ENCODE measurements at regions not wholly inside any gene's neighbourhood (a gene's known extent, or its start where the extent isn't known, plus 50 kb on each side); places are given as distances from the start of the nearest gene placed in this dataset.
A peak's percentile ranks its signal among the peaks of the same experiment; 100 is the strongest.

GRCh38 chr1:68994096-68994495, 497.2 kb upstream of the DEPDC1 start:
- Histone ChIP-seq H3K36me3 (replicated peaks in 1 of 2; ENCODE audit: control insufficient read depth in 1 of 2, insufficient read depth in 2 of 2, low read length in 1 of 2) (no peaks in the 10 kb centered on the region), H3K4me3 (ENCODE audit: low read depth in 2 of 2, low read length in 1 of 2) (no peak overlapping the region), H3K9me2 (no peaks in the 10 kb centered on the region), H3K4me2 (no peak overlapping the region), H3K27me3 (ENCODE audit: insufficient read depth) (no peaks in the 10 kb centered on the region), H3K27ac (ENCODE audit: low read depth in 2 of 2, low read length in 1 of 2) (no peak overlapping the region), H4K20me1 (ENCODE audit: insufficient read depth) (no peaks in the 10 kb centered on the region), H3K9ac (no peak overlapping the region), H3K9me3 (no peaks in the 10 kb centered on the region), H3K79me2 (ENCODE audit: insufficient read depth) (no peaks in the 10 kb centered on the region), H3K4me1 (ENCODE audit: control insufficient read depth in 1 of 2, insufficient read depth in 2 of 2, low read depth in 1 of 2, low read length in 1 of 2) (no peaks in the 10 kb centered on the region), H3F3A (replicated peaks; ENCODE audit: insufficient read depth) (no peaks in the 10 kb centered on the region), H2AFZ (ENCODE audit: low read depth) (no peak overlapping the region)
- WGBS (ENCODE audit: low lambda C conversion rate) = 67% methylated on average over 4 of the region's 4 CpGs
- CTCF ChIA-PET = no interaction called here
- no peak for TF ChIP-seq RAD21 (IDR thresholded peaks at IDR 0.05; ENCODE audit: low read length)
- no peak for TF ChIP-seq GABPA (IDR thresholded peaks at IDR 0.05; ENCODE audit: low read depth)
- POLR2A ChIA-PET = no interaction called here
- no peak for DNase-seq

GRCh38 chr1:69016468-69016867, 519.6 kb upstream of the DEPDC1 start:
- no peaks in the 10 kb centered on the region for H3K9me3 ChIP-seq
- ChIA-PET POLR2A (no interaction called here), CTCF (no interaction called here)
- no peak overlapping the region for H3K4me3 ChIP-seq (ENCODE audit: low read depth in 2 of 2, low read length in 1 of 2)
- DNase-seq = no peak
- no peak overlapping the region for H3K27ac ChIP-seq (ENCODE audit: low read depth in 2 of 2, low read length in 1 of 2)
- peak; percentile 21; the same call in 1 of the 2 replicates for TF ChIP-seq CTCF (IDR thresholded peaks at IDR 0.05)
- TF ChIP-seq EP300 (IDR thresholded peaks at IDR 0.05; ENCODE audit: borderline replicate concordance in 1 of 2, low read depth in 1 of 2, low read length in 1 of 2) = no peak
- no peak for TF ChIP-seq FOXM1 (IDR thresholded peaks at IDR 0.05; ENCODE audit: low read depth)
- no peaks in the 10 kb centered on the region for H3K36me3 ChIP-seq (replicated peaks in 1 of 2; ENCODE audit: control insufficient read depth in 1 of 2, insufficient read depth in 2 of 2, low read length in 1 of 2)
- H3F3A ChIP-seq (replicated peaks; ENCODE audit: insufficient read depth) = no peaks in the 10 kb centered on the region
- H3K4me1 ChIP-seq (ENCODE audit: control insufficient read depth in 1 of 2, insufficient read depth in 2 of 2, low read depth in 1 of 2, low read length in 1 of 2) = no peaks in the 10 kb centered on the region
- no peaks in the 10 kb centered on the region for H4K20me1 ChIP-seq (ENCODE audit: insufficient read depth)
- no peak overlapping the region for H3K9ac ChIP-seq
- H3K27me3 ChIP-seq (ENCODE audit: insufficient read depth) = no peaks in the 10 kb centered on the region
- no peaks in the 10 kb centered on the region for H3K9me2 ChIP-seq
- no peak overlapping the region for H3K4me2 ChIP-seq
- H3K79me2 ChIP-seq (ENCODE audit: insufficient read depth) = no peaks in the 10 kb centered on the region
- no peak overlapping the region for H2AFZ ChIP-seq (ENCODE audit: low read depth)

GRCh38 chr1:69029649-69030048, 532.8 kb upstream of the DEPDC1 start:
- ChIA-PET CTCF (no interaction called here), POLR2A (no interaction called here)
- TF ChIP-seq EP300 (IDR thresholded peaks at IDR 0.05; ENCODE audit: borderline replicate concordance in 1 of 2, low read depth in 1 of 2, low read length in 1 of 2) (no peak), RFX5 (IDR thresholded peaks at IDR 0.05; ENCODE audit: low read length) (no peak), MXI1 (IDR thresholded peaks at IDR 0.05; ENCODE audit: low read depth, low read length) (no peak), RAD21 (IDR thresholded peaks at IDR 0.05; ENCODE audit: low read length) (no peak), FOXM1 (IDR thresholded peaks at IDR 0.05; ENCODE audit: low read depth) (no peak)
- no peak for DNase-seq
- H3K9me3 ChIP-seq = no peaks in the 10 kb centered on the region
- no peaks in the 10 kb centered on the region for H3K36me3 ChIP-seq (replicated peaks in 1 of 2; ENCODE audit: control insufficient read depth in 1 of 2, insufficient read depth in 2 of 2, low read length in 1 of 2)
- no peak overlapping the region for H3K4me3 ChIP-seq (ENCODE audit: low read depth in 2 of 2, low read length in 1 of 2)
- H3K4me2 ChIP-seq = no peak overlapping the region
- H4K20me1 ChIP-seq (ENCODE audit: insufficient read depth) = no peaks in the 10 kb centered on the region
- no peak overlapping the region for H2AFZ ChIP-seq (ENCODE audit: low read depth)
- H3K9ac ChIP-seq = no peak overlapping the region
- no peak overlapping the region for H3K27ac ChIP-seq (ENCODE audit: low read depth in 2 of 2, low read length in 1 of 2)
- no peaks in the 10 kb centered on the region for H3F3A ChIP-seq (replicated peaks; ENCODE audit: insufficient read depth)
- no peaks in the 10 kb centered on the region for H3K79me2 ChIP-seq (ENCODE audit: insufficient read depth)
- WGBS (ENCODE audit: low lambda C conversion rate) = 39% methylated on average over 3 of the region's 3 CpGs
- no peaks in the 10 kb centered on the region for H3K27me3 ChIP-seq (ENCODE audit: insufficient read depth)
- no peaks in the 10 kb centered on the region for H3K9me2 ChIP-seq
- no peaks in the 10 kb centered on the region for H3K4me1 ChIP-seq (ENCODE audit: control insufficient read depth in 1 of 2, insufficient read depth in 2 of 2, low read depth in 1 of 2, low read length in 1 of 2)

Data from SK-N-SH (cell line).